ENCODE measurements at regions not wholly inside any gene's neighbourhood (a gene's known extent, or its start where the extent isn't known, plus 50 kb on each side); places are given as distances from the start of the nearest gene placed in this dataset.

DNA sequence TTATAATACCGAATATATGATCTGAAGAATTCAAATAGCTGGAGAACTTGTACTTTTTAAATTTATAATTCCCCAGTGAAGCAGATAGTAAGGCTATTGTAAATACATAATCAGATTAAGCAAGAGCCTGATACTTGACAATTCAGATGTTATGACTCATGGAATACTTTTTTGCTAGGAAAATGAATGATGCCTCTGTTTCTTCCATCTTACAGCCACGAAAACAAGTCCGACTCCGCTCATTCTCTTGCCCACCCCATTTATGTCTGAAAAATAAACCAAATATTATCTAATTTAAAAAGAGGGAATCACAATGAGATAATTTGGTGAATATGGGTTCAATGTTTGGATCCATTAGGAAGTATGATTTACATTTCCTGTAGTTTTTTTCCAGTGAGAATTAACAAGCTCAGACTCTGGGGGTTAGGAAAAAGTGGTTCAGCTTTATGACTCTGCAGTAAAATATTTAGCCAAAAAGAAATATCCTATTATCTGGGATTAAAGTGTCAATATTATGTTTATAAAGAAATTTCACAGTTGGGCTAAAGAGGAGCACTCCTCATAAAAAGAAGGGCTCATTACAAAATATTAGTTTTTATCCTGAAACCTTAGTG, 50.4 kb upstream of the DAB1 start:
- no peak for DNase-seq (ENCODE audit: extremely low spot score, unreplicated experiment)
- TF ChIP-seq, protein P1, sequence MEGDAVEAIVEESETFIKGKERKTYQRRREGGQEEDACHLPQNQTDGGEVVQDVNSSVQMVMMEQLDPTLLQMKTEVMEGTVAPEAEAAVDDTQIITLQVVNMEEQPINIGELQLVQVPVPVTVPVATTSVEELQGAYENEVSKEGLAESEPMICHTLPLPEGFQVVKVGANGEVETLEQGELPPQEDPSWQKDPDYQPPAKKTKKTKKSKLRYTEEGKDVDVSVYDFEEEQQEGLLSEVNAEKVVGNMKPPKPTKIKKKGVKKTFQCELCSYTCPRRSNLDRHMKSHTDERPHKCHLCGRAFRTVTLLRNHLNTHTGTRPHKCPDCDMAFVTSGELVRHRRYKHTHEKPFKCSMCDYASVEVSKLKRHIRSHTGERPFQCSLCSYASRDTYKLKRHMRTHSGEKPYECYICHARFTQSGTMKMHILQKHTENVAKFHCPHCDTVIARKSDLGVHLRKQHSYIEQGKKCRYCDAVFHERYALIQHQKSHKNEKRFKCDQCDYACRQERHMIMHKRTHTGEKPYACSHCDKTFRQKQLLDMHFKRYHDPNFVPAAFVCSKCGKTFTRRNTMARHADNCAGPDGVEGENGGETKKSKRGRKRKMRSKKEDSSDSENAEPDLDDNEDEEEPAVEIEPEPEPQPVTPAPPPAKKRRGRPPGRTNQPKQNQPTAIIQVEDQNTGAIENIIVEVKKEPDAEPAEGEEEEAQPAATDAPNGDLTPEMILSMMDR (conservative IDR thresholded peaks at IDR 0.05): no peak
- peaks cover 5% of the 10 kb centered on the region for H3K9me3 Mint-ChIP-seq
- peaks cover 9% of the 10 kb centered on the region for H3K4me1 Mint-ChIP-seq (ENCODE audit: unreplicated experiment)
- H3K4me3 Mint-ChIP-seq: no peak overlapping the region
- H3K36me3 Mint-ChIP-seq: no peaks in the 10 kb centered on the region
- no peak overlapping the region for H3K27ac Mint-ChIP-seq
- no peaks in the 10 kb centered on the region for H3K27me3 Mint-ChIP-seq
